GM12892 (cell line): ENCODE measurements at regions not wholly inside any gene's neighbourhood (a gene's known extent, or its start where the extent isn't known, plus 50 kb on each side); places are given as distances from the start of the nearest gene placed in this dataset.

ENCODE experiments used
- POLR2A ChIP-seq: IDR thresholded peaks from 2 replicates; pipeline ENCODE4 v1.6.1; 2011; ENCODE audit warnings: low read depth, low read length, control low read depth
- POLR2AphosphoS5 ChIP-seq: IDR thresholded peaks from 2 replicates; pipeline ENCODE4 v1.6.1; 2011; ENCODE audit warnings: low read depth, low read length, control low read depth

GRCh38 chr5:28226407-28226806 lies 1188.0 kb upstream of the CDH9 start:
- TF ChIP-seq POLR2A (no peak), POLR2AphosphoS5 (no peak)
